ENCODE measurements at regions not wholly inside any gene's neighbourhood (a gene's known extent, or its start where the extent isn't known, plus 50 kb on each side); places are given as distances from the start of the nearest gene placed in this dataset.

DNA sequence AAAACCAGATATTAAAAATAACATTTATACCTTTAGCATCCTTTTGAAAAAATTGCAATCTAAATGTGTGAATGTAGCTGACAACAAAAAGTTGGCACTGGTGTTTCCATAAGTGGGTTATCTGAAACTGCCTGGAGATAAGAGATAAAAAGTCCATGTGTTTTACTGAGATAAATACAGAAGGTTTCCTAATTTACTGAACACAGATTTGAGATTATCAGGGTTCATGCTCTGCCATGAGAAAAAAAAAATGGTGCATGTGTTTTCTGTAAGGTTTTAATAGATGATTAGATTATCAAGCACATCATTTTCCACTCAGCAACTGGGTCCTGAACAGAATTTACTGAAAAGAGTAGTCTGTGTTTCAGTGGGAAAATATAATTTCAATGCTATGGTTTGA is 326.2 kb upstream of the SLIT2 start:
- no peak overlapping the region for H3K27ac ChIP-seq
- POLR2A ChIA-PET (ENCODE audit: low non-redundant PET) = no interaction called here
- CTCF ChIA-PET = no interaction called here
- TF ChIP-seq, protein P1, sequence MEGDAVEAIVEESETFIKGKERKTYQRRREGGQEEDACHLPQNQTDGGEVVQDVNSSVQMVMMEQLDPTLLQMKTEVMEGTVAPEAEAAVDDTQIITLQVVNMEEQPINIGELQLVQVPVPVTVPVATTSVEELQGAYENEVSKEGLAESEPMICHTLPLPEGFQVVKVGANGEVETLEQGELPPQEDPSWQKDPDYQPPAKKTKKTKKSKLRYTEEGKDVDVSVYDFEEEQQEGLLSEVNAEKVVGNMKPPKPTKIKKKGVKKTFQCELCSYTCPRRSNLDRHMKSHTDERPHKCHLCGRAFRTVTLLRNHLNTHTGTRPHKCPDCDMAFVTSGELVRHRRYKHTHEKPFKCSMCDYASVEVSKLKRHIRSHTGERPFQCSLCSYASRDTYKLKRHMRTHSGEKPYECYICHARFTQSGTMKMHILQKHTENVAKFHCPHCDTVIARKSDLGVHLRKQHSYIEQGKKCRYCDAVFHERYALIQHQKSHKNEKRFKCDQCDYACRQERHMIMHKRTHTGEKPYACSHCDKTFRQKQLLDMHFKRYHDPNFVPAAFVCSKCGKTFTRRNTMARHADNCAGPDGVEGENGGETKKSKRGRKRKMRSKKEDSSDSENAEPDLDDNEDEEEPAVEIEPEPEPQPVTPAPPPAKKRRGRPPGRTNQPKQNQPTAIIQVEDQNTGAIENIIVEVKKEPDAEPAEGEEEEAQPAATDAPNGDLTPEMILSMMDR (conservative IDR thresholded peaks at IDR 0.05; ENCODE audit: low read depth) = no peak
- no peak for DNase-seq (ENCODE audit: low spot score)

DNA sequence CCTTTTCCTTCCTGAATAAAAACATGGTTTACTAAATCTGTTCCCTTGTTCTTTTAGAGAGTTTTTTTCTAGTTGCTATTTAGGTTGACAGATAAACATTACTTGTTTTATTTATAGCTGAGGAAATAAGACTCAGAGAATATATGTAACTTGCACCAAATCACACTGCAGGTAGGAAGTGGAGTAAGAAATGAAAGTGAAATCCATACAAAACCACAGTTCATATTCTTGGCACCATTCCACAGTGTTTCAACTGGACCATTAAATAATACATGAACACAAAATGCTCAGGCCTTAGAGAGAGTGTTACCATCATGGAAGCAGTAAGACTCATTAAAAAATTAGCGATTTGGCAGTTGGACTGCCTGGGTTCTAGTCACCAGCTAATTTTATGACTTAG is 326.9 kb upstream of the SLIT2 start:
- H3K27ac ChIP-seq = no peak overlapping the region
- DNase-seq (ENCODE audit: low spot score) = no peak
- CTCF ChIA-PET = no interaction called here
- TF ChIP-seq, protein P1 (conservative IDR thresholded peaks at IDR 0.05; ENCODE audit: low read depth) = no peak
- POLR2A ChIA-PET (ENCODE audit: low non-redundant PET) = no interaction called here

DNA sequence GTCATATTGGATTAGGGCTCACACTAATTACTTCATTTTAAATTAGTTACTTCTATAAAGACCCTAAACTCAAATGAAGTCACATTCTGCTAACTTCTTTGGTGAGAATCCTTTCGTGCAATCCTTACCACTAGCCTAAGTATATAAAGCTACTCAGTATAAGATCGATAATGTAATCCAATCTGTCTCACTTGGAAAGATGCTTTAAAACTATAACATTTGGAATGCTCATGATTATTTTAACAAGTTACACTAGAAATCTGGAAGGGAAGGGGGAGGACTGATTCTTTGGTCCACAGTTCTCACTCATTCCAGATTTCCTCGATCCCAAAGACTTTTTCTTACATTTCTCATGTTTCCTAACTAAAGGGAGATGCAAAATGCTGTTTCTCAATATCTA is 336.4 kb upstream of the SLIT2 start:
- TF ChIP-seq, protein P1 (conservative IDR thresholded peaks at IDR 0.05; ENCODE audit: low read depth) = no peak
- POLR2A ChIA-PET (ENCODE audit: low non-redundant PET) = no interaction called here
- DNase-seq (ENCODE audit: low spot score) = no peak
- CTCF ChIA-PET = no interaction called here
- no peak overlapping the region for H3K27ac ChIP-seq

DNA sequence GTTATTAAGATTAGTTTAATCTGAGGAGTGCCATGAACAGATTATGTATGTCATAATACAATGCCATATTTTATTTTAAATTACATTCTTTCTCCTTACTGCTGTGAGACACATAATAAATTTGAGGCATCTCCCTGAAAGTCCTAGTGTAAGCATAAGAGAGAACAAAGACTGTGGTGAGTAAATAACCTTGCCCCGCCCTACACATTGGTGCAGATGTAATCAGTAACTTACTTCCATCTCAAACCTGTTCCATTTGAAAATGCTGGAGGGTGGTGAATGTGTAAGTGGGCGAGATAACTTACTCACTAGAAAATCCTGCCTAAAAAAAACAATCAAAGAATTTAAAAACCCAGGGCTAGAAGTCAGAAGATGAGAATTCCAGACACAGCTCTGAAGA is 338.1 kb upstream of the SLIT2 start:
- TF ChIP-seq, protein P1 (conservative IDR thresholded peaks at IDR 0.05; ENCODE audit: low read depth) = no peak
- ChIA-PET CTCF (no interaction called here), POLR2A (ENCODE audit: low non-redundant PET) (no interaction called here)
- DNase-seq (ENCODE audit: low spot score) = no peak
- no peak overlapping the region for H3K27ac ChIP-seq

DNA sequence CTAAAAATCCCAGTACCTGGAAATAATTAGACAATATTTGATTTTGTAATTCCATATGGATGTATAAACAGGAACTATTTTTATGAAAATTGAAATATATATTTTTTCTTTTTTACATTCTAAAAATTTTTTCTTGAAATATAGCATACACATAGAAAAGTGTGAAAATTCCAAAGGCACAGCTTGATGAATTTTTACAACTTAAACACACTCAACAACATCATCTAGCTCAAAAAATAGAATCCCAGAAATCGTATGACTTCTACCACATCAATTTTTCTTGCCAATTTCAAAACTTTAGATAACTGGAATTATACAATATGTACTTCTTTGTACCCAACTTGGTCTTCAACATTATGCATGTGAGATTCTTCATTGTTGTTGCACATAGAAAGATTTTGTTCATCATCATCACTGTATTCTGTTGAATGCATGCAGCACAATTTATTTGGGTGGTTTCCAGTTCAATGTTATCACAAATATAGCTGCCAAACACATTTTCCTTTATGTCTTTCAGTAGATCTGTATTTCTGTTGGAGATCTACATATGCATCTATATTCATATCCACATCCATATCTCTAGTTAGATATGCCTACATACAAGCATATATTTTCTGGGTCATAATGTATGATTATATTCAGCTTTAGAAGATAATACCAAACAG is 340.7 kb upstream of the SLIT2 start:
- no peak overlapping the region for H3K27ac ChIP-seq
- ChIA-PET CTCF (no interaction called here), POLR2A (ENCODE audit: low non-redundant PET) (no interaction called here)
- TF ChIP-seq, protein P1 (conservative IDR thresholded peaks at IDR 0.05; ENCODE audit: low read depth) = no peak
- no peak for DNase-seq (ENCODE audit: low spot score)

DNA sequence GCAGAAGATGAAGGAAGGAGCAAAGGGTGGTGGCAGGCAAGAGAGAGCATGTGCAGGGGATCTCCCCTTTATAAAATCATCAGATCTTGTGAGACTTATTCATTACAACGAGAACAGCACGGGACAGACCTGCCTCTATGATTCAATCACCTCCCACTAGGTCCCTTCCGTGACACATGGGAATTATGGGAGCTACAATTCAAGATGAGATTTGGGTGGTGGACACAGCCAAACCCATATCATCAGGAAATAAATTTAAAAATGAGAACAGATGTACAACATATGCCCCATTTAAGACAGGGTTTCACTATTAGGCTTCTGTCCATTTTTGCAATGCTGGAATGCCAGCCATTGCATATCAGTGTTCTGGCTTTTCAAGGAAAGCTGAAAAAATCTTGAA is 346.7 kb upstream of the SLIT2 start:
- TF ChIP-seq, protein P1 (conservative IDR thresholded peaks at IDR 0.05; ENCODE audit: low read depth) = no peak
- CTCF ChIA-PET = no interaction called here

More for the DNA sequence above, 346.7 kb upstream of the SLIT2 start:
- no peak for DNase-seq (ENCODE audit: low spot score)
- POLR2A ChIA-PET (ENCODE audit: low non-redundant PET) = interaction anchor here (0.6 kb wide), 1 partner anchor 256 kb away, joined by 3 read pairs; no protein-coding TSS in a partner anchor
- H3K27ac ChIP-seq = no peak overlapping the region
